NCI-H510A (cell line): ENCODE measurements at regions not wholly inside any gene's neighbourhood (a gene's known extent, or its start where the extent isn't known, plus 50 kb on each side); places are given as distances from the start of the nearest gene placed in this dataset.

Experiments used
- DNase-seq: peaks from one replicate; lab custom pipeline; 2025; lab: John Stamatoyannopoulos, UW

- DNase-seq, result no peak
Measured at GRCh38 chr19:28841531-28841930, 371.4 kb downstream of the UQCRFS1 start.

- DNase-seq, result no peak
Measured at GRCh38 chr19:28840891-28841290, 372.1 kb downstream of the UQCRFS1 start.

GRCh38 chr19:28839455-28839854 is 373.5 kb downstream of the UQCRFS1 start:
- no peak for DNase-seq

GRCh38 chr19:28838909-28839308 is 374.0 kb downstream of the UQCRFS1 start:
- DNase-seq, result no peak

DNA sequence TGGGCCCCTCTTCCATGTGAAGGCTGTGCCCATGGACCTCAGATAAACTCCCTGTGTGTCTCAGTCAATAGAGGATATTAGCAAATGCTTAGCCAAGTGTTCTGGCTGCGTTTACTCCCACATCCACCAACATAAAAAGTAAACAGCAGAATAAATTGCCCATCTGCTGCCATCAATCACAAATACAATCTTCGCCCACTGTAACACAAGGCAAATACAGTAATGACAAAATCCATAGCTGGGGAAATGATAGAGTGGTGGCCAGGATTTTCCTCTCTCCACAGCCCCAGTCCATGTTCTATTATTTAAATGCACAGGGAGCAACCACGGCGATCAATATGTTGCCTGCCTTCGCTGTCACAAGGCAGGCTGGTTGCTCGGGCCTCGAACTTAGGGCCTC is 376.5 kb downstream of the UQCRFS1 start:
- no peak for DNase-seq

GRCh38 chr19:28834996-28835395 is 378.0 kb downstream of the UQCRFS1 start:
- no peak for DNase-seq

- DNase-seq, result no peak
Measured at GRCh38 chr19:28831462-28831861, 381.5 kb downstream of the UQCRFS1 start.

DNA sequence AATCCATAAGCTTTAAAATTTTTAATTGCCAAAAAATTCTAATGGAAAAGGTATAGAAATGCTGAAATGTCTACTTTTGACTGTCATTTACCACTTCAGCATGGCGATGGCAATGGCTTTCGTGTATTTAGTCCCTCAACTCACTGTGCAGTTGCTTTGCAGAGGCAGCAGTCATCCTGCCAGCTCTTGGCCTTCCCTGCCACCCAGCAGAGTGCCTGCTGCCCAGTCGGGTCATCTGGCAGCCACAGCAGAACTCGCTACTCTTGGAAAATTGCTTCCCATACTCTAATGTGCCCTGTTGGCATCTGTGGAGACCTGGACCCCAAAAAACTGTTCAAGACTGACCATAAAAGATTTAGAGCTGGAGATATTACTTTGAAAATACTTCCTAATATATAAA is 383.2 kb downstream of the UQCRFS1 start:
- no peak for DNase-seq

- DNase-seq, result no peak
Measured at GRCh38 chr19:28829359-28829758, 383.6 kb downstream of the UQCRFS1 start.

DNA sequence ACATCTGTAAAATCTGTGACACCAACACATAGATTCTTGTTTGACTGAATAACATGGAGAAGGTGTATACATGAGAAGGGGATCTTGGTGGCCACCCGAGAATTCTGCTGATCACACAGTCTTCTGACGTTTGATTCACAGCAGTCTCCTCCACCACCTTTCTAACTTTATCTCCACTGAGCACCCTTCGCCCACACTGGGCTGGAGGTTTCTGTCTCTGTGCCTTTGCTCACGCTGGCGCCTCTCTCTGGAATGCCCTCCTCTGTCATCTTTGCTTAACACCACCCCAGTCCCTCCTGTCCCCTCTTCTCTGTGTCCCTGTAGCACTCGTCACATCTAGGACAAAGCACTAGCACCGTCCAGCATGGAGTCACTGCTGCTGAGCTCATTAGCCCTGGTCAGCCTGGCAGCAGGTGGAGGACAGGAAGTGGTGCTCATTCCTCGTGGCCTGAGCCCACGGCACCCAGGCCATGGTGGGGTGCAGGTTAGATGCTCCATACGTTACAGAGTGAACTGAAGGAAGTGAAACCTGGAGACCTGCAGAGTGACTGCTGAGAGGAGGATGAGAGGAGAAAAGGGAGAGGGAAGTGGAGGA is 384.6 kb downstream of the UQCRFS1 start:
- no peak for DNase-seq

GRCh38 chr19:28827382-28827781 is 385.6 kb downstream of the UQCRFS1 start:
- no peak for DNase-seq

DNA sequence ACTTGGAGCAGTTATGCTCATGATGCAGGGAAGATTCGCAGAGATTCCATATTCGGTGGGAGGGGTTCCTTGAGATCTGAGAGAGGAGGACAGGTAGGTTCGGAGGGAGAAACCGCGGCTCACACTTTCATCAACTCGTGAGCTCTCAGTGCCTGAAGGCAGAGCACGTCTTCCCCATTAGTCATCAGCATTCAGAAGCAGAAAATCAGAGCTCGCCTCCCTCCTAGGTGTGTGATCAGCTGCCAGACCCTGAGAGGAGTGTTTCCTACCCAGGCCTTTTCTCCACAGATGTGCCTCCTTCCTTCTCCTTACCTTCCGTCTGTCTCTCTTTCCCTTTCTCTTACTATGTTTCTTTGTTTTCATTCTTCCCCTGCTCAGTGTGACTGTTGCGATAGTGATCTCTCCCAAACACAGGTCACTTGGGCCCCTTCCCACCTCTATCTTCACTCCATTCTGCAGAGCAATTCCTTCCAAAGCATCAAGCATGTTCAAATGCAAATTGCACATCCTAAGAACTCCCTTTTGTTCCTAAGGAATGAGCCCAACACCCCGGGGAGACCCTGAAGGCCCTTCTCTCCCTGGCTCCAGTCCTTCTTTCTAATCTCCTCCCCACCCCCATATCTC is 389.5 kb downstream of the UQCRFS1 start:
- DNase-seq, result no peak

DNA sequence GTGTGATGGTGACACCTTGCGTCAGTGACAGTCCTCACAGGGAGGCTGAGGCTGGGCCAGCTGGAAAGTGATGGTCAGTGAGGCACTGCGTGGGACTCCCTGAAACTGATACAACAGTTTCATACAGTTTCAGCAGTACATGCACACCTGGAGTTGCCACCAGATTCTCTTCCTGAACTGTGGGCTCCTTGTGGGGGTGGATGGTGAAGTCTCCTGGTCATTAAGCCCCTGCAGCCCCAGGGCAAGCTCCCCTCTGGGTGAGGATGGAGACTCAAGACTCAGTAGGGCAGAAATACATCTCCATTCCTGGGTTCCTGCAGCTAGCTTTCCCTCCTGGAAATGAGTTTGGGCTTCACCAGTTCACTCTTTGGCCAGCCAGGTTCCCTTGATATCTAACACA is 392.7 kb downstream of the UQCRFS1 start:
- no peak for DNase-seq

DNA sequence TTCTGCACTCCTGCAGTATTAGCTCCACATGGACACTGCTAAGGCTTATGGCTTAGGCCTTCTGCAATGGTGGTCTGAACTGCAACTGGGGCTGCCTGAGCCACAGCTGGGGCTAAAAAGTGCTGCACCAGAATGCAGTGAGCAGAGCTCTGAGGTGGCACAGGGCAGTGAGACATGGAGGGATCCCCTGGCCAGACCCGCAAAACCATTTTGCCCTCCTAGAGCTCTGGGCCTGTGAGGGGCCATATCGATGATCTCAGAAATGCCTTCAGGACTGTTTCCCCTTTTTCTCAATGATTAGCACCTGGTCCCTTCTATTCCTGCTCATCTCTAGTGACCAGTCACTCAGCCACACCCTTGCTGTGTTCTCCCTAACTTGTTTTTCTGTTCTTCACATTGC is 397.7 kb downstream of the UQCRFS1 start:
- DNase-seq, result no peak

GRCh38 chr19:28794301-28794700 is 418.6 kb downstream of the UQCRFS1 start:
- DNase-seq, result no peak

- no peak for DNase-seq
Measured at GRCh38 chr19:28793391-28794168, 419.4 kb downstream of the UQCRFS1 start.

- no peak for DNase-seq
Measured at GRCh38 chr19:28785971-28786370, 427.0 kb downstream of the UQCRFS1 start.

GRCh38 chr19:28764066-28764465 is 448.9 kb downstream of the UQCRFS1 start:
- DNase-seq, result no peak

DNA sequence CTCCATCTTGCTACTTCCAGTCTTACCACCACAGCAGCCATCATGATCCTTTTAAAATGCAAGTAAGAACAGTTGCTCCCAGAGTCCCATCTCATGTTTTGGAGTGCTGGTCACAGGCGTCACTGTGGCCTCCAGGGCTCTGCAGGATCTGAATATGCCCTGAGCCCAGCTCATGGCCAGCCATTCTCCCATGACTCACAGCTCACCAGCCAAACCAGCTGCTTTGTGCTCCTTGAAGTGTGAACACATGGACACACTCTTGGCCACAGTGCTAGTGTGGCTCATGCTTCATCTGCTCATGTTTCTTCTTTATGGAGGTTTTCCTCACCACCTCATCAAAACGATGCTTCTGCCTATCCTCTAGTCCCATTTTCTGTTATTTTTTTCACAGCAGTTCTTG is 466.5 kb downstream of the UQCRFS1 start:
- no peak for DNase-seq

DNA sequence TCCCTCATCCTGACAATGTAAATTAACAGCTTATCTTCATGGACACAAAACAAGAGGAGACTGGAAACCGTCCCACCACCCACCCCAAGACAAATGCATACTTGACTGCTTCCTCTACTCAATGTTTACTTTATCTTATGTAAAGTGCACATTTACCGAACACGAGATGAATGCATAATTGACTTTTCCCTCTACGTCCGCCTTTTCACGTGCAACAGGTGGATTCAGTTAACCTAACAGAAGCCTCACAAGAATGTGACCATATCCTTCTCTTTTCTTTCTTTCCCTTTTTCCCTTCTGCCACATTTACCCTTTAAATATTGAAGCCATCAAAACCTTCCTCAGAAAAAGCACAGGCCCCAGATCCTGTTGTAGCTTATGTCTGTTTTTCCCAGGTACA is 468.0 kb downstream of the UQCRFS1 start:
- DNase-seq, result no peak

- DNase-seq, result no peak
Measured at GRCh38 chr19:28744014-28744413, 468.9 kb downstream of the UQCRFS1 start.

DNA sequence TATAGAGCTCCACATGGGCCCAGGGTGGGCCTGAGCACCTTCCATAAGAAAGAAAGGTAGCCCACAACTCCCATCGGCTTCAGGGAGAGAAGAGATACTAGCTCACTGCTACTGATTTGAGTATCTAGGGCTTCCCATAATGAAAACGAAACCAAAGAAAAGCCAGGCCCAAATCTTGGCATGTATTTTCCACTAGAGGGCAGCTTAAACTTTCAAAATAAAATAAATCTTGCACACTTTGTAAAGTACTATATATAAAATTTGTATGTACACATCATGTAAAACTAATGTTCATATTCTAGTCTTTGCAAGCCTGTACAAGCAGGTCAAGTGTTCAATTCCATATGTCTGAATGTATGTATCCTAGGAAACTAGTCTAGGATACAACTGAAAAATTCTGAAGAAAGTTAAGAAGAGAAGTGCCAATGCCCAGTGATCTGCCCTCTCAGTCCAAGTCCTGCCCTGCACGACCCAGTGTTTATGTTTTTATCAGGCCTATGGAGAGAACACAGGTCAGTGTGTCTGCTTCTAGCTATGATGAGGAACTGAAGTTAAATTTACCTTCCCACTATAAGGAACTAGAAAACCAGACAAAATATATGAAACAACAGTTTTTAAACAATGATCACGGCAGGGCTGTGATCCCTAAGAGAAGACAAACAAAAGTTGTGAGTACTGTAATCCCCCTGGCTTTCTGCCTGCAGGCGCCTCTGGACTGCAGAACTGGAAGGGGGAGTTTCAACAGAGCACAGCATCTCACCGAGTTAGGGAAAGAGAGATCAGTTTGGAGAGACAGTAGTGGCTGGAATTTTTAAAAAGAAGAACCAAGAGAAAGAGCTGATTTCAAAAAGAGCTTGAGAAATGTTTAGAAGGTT is 475.7 kb downstream of the UQCRFS1 start:
- DNase-seq, result no peak
